ENCODE measurements at regions not wholly inside any gene's neighbourhood (a gene's known extent, or its start where the extent isn't known, plus 50 kb on each side); places are given as distances from the start of the nearest gene placed in this dataset.

DNA sequence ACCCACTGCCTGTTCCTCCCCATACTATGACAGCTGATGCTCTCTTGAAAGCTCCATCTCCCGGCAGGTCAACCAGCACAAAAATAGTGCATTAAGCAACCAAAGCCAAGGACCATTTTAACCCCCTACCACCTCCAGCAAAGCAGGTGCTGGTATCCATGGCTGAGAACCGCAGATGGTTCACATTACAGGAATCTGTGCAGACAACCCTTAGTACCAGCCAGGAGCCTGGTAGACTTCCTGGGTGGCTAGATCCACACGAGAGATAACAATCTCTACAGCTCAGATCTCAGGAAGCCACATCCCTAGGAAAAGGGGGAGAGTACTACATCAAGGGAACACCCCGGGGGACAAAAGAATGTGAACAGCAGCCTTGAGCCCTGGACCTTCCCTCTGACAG lies 248.0 kb downstream of the FGF13 start:
- no peak for TF ChIP-seq CTCF (IDR thresholded peaks at IDR 0.05; ENCODE audit: insufficient read depth, low read depth, low read length)
- no peak for TF ChIP-seq EZH2 (IDR thresholded peaks at IDR 0.05; ENCODE audit: insufficient read depth, low read length)

Measured in astrocyte (in vitro differentiated cells and primary cell).